CD4-positive, alpha-beta T cell treated with Interleukin-10 for 1 hour (primary cell): ENCODE measurements at regions not wholly inside any gene's neighbourhood (a gene's known extent, or its start where the extent isn't known, plus 50 kb on each side); places are given as distances from the start of the nearest gene placed in this dataset.

Experiments used
- DNase-seq: peaks from one replicate; pipeline ENCODE4 v3.0.0-alpha.2; 2020

- DNase-seq: no peak
Observed at GRCh38 chr3:64351713-64352638, 126.7 kb upstream of the PRICKLE2 start.

DNA sequence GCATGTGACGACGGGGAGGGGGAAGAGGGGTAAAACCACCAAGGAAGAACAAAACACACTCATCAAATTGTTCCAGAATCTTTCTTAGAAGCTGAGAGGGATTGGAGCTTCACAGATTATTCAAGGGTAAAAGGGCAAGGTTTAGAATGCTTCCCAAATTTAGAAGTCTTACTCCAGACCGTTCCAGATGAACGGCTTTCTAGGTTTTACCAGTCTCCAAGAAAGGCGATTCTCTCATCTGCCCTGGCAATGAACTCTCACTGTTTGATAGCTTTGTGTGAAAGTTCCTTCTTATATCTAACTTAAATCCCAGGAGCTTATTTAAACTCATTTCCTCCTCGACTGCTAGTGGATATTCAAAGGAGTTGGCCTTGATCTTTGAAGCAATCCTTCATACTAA, 124.3 kb upstream of the PRICKLE2 start:
- DNase-seq: no peak

DNA sequence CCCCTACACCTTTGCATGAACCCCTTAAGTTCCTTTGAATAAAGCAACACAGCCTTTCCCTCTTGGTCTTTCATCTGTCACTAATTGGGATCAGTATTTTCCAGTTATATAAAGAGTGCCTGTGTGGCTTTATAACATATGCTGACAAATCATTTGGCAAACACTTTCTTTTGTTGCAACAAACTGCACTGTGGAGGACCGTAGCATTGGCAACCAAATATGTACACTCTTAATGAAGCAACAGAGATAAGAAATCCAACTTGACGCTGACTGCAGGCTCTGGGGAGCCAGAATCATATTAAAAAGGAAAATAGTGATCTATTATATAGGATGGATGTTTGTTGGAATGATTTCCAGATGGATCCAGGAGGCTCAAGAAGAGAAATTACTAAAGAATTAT, 120.1 kb upstream of the PRICKLE2 start:
- DNase-seq: no peak

- DNase-seq: no peak
Observed at GRCh38 chr3:64344721-64345207, 119.5 kb upstream of the PRICKLE2 start.

- DNase-seq: no peak
Observed at GRCh38 chr3:64343689-64344430, 118.6 kb upstream of the PRICKLE2 start.

- no peak for DNase-seq
Observed at GRCh38 chr3:64342940-64343688, 117.8 kb upstream of the PRICKLE2 start.

DNA sequence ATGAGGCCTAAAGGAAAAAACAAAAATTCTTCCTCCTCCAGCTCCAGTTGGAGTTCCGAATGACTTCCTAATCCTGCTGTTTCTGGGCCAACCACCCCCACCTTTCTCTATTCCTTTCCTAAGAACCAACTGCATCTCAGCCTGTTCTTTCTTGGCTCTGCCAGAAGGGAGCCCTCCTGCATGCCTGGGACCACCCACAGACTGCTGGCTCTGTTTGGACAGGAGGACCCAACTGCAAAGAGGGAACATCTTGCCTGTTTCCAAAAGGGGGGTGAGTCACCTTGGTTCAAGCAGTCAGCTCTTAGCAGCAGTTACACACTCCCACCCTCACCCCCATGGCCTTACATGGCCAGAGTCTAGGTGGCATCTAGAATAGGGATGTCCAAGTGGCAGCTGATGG, 116.0 kb upstream of the PRICKLE2 start:
- no peak for DNase-seq

GRCh38 chr3:64340641-64341101, 115.4 kb upstream of the PRICKLE2 start:
- no peak for DNase-seq

GRCh38 chr3:64336488-64336887, 111.2 kb upstream of the PRICKLE2 start:
- DNase-seq: no peak

DNA sequence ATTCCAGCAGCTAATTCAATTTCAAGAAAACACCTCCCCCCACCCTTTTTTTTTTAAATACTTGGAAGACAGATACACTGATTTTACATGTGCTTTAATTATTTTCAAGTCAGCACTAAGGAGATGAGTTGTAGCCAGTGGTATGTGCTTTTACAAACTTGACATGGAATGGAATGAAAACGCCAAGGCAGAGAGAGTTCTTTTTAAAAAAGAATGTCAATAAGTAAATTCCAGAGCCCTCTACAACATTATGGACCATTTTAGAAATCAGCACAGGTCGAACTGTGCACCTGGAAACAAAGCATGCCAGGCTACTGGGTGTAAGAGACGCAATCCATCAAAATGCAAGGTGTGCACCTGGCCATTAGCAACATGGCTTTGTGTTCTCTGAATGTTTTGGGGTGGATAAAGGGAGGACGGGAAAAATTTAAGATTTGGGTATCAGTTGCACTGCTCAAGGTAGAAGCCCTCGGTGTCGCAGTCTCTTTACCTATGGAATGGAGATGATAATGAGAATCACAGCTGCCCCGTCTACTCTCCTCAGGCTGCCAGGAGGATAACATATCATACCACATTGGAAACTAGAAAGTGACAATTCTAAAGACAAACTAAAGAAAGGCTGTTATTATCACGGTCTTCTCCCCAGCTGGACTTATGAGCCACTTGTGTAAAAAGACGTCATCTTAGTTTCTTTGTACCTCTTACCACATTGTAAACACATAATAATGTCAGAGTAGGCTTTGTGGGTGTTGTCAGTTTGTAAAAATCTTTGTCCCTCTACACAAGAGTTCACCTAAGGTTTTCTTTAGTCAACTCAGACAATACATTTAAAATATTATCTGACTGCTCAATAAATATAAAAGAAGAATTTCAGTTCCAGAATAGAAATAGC, 107.4 kb upstream of the PRICKLE2 start:
- no peak for DNase-seq

- DNase-seq: no peak
Observed at GRCh38 chr3:64331605-64332004, 106.3 kb upstream of the PRICKLE2 start.

DNA sequence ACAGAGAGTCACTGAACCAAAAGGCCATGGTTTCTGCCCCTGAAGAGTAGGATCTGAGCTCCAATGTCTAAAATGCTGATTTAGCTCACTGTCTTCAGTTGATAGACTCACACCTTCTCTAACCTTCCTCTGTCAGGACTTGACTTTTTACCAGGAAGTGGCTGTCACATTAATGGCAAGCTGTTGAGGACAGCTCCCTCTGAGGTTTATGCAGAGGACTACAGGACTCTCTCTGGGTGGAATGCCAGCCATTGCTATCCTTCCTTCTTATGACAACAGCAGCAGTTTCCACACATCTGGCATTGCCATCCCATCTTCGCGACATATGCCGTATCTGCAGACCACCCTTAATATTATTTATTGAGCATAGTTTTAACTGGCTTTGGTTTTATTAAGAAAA, 103.8 kb upstream of the PRICKLE2 start:
- no peak for DNase-seq

DNA sequence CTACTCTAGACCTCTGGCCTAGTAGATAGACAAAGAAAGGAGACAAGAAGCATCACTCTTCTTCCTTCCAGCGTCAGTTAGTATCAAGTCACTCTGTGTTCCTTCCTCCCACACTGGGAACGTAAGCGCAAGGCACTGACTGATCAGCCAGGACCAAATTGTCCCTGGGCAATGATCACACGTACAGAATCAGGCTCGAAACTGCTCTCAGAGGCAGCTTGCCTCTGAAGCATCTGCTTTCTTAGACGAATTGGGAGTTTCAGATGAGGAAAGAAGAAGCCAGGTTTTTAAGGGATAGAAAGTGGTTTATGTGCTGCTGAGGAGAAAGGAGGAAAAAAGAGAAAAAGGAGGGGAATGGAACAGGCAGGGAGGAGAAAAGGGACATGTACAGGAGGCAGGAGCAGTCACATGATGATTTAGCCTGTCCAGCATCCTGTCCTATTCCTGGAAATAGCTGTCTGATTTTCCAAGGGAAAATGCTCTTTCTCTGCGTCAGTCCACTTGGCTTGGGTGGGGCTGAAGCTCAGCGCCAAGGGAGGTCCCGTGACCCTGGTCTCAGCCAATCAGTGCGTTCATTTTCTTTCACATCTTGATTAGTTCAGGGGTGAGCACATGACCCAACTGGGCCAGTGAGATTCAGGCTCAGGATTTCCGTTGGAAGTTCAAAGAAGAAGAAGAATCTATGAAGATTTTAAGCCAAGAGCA, 102.0 kb upstream of the PRICKLE2 start:
- DNase-seq: no peak

DNA sequence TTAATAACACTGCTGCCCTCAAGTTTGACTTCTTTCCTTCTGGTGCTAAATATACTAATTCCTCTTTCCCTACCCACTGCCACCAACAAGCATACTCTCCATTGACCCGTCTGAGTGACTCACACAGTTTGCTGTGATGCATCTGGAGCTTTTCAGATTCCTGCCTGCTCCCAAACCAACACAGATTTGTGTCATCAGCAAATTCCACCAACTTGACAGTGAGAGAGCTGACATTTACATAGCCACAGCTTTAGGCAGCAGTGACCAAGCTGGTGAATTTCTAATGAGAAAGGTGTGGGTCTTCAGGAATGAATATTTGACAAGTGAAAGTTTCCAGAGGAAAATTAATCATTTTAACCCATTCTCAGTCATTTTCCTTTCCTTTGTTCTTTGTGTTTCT, 96.5 kb upstream of the PRICKLE2 start:
- no peak for DNase-seq

DNA sequence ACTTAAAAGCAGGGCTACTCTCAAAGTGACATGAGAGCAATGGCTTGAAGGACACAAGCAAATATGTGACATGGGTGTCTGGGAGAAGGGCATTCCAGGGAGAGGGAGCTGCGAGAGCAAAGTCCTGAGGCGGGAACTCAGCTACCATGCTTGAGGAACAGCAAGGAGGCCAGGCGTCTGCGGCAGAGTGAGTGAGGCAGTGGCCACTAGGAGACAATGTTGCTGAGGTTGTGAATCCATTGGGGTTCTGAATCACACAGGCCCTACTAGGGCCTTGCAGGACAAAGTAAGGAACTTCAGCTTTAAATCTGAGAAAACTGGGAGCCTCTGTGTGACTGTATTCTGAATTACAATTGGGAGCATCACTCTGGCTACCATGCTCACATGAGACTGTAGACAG, 94.1 kb upstream of the PRICKLE2 start:
- no peak for DNase-seq

GRCh38 chr3:64318668-64319271, 93.5 kb upstream of the PRICKLE2 start:
- DNase-seq: no peak

DNA sequence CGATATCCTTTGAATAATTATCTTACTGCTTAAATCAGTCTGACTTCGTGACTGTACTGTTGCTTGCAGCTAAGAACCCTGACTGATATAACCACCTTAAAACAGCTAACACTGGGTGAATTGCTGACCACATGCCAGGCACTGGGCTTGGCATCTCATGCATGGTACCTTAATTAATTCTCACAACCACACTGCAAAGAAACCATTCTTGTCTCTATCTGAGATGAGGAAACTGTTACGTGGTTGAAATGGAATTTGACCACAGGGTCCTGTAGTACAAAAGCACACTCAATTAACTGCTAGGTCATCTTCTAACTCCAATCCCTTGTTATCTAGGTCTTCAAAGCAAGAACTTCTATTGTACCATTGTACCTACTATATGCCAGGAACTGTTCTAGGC, 92.7 kb upstream of the PRICKLE2 start:
- DNase-seq: no peak

DNA sequence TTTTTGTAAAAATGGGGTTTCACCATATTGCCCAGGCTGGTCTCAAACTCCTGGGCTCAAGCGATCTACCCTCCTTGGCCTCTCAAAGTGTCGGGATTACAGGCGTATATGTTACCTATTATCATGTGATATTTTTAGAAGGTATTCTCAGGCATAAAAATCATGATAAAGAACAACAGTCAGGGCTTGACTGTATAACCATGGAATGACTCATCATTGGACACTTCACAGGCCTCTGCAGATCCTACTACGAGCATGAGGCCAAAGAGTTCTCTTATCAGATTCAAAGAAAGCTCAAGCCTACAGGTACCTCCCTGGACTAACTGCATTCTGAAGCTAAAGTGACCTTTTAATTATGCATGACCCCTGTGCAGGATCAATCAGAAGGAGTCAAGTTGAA, 91.7 kb upstream of the PRICKLE2 start:
- no peak for DNase-seq

DNA sequence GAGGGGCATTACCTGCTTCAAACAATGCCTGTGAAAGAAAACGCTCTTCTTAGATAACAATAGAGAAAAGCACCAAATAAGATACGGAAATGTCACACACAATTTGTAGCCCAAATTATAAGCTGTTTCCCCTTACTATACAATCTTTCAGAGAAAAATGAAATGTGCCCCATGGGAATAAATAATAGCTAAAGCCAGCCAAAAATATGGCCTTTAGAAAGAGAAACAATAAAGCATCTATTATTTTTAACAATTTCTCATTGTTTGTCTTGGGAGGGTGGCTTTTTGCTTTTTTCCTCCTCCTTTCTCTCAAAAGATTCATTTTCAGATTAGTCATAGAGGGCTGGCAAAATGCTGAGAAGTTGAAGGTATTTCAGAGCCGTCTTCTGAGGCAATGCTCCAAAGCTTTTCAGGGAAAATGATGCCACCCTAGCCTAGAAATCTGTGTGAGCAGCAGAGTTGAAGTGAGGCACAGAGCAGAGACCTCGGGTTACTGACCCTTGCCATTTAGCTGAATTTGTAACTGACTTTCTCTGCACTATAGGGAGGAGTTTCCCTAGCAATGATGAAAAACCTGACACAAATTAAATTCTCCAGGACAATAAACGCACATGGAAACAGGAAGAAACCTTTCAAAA, 86.3 kb upstream of the PRICKLE2 start:
- no peak for DNase-seq

DNA sequence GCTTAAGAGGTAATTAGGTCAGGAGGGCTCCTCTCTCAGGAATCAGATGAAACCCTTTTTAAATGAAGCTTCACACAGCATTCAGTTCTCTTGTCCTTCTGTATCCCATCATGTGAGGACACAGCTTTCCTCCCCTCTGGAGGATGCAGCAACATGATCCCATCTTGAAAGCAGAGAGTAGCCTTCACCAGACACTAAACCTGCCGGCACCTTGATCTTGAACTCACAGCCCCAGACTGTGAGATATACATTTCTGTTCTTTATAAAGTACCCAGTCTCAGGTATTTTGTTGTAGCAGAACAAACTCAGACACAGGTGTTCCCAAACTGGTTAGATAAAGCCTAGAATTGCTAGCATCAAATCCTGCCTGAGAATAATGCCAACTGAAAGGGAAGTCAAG, 83.7 kb upstream of the PRICKLE2 start:
- DNase-seq: no peak

GRCh38 chr3:64306745-64307144, 81.5 kb upstream of the PRICKLE2 start:
- DNase-seq: no peak
